Activated CD4-positive, alpha-beta T cell treated with anti-CD3 and anti-CD28 coated beads, Interleukin-2, amount 10 ng/mL, durations not matched to agents 24 days and 14 days (primary cell): ENCODE measurements at regions not wholly inside any gene's neighbourhood (a gene's known extent, or its start where the extent isn't known, plus 50 kb on each side); places are given as distances from the start of the nearest gene placed in this dataset.
"Not testable (repeated sequence)": the region's sequence is repeated elsewhere in the genome, so short reads cannot be mapped to it uniquely, and the experiment has no call there.

Source experiments
- DNase-seq: peaks from one replicate; pipeline ENCODE4 v3.0.0; 2022
- H3K27ac Mint-ChIP-seq: one replicate; pipeline ENCODE4 v1.8.0; 2022; ENCODE audit warnings: mild to moderate bottlenecking, mixed read lengths
- H3K27me3 Mint-ChIP-seq: one replicate; pipeline ENCODE4 v1.8.0; 2022; ENCODE audit warnings: mixed read lengths
- H3K36me3 Mint-ChIP-seq: one replicate; pipeline ENCODE4 v1.8.0; 2022; ENCODE audit warnings: low read depth, mild to moderate bottlenecking, mixed read lengths
- H3K4me1 Mint-ChIP-seq: one replicate; pipeline ENCODE4 v1.8.0; 2021; ENCODE audit warnings: mixed read lengths
- H3K4me3 Mint-ChIP-seq: one replicate; pipeline ENCODE4 v1.8.0; 2022; ENCODE audit warnings: mild to moderate bottlenecking, moderate library complexity, mixed read lengths
- H3K9me3 Mint-ChIP-seq: one replicate; pipeline ENCODE4 v1.8.0; 2021; ENCODE audit warnings: mixed read lengths
- intact Hi-C: fragments of 100-400 bp; cut with micrococcal nuclease; formaldehyde crosslinking; loops from one replicate; pipeline ENCODE4 v1.15.1; 2023

GRCh38 chr4:59712470-59712869 lies 1487.7 kb upstream of the ADGRL3 start:
- Mint-ChIP-seq H3K4me1 (no peaks in the 10 kb centered on the region), H3K27ac (no peak overlapping the region), H3K9me3 (peaks cover 5% of the 10 kb centered on the region), H3K27me3 (no peaks in the 10 kb centered on the region), H3K4me3 (no peak overlapping the region), H3K36me3 (no peaks in the 10 kb centered on the region)
- intact Hi-C loops, result no loop called here
- DNase-seq, result no peak

DNA sequence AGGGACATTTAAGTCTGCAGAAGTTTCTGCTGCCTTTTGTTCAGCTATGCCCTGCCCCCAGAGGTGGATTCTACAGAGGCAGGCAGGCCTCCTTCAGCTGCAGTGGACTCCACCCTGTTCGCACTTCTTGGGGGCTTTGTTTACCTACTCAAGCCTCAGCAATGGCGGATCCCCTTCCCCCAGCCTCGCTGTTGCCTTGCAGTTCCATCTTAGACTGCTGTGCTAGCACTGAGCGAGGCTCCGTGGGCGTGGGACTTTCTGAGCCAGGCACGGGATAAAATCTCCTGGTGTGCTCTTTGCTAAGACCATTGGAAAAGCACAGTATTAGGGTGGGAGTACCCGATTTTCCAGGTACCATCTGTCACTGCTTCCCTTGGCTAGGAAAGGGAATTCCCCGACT lies 1475.8 kb upstream of the ADGRL3 start:
- DNase-seq, H3K4me1 Mint-ChIP-seq, H3K36me3 Mint-ChIP-seq, H3K27ac Mint-ChIP-seq, H3K4me3 Mint-ChIP-seq, intact Hi-C loops, H3K9me3 Mint-ChIP-seq, H3K27me3 Mint-ChIP-seq: not testable (repeated sequence)

DNA sequence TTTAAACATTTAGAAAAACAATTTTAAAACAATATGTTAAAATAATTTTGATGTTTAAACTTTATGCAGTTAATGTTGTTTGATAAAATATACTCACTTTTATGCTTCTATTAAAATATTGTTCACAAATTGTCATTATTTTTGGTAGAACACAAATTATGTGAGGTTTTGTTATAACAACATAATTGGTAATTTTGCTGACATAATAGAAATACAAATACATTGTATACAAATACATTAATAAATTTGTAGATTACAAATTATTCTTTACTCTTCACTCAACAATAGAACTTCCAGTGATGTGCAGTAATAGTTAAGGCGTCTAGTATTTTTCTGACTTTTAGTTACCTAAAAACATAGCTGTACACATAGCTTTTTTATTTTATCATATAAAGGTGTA lies 1472.4 kb upstream of the ADGRL3 start:
- Mint-ChIP-seq H3K36me3 (no peaks in the 10 kb centered on the region), H3K9me3 (no peaks in the 10 kb centered on the region), H3K4me3 (no peak overlapping the region), H3K4me1 (no peaks in the 10 kb centered on the region), H3K27ac (no peak overlapping the region), H3K27me3 (no peaks in the 10 kb centered on the region)
- intact Hi-C loops, result no loop called here
- no peak for DNase-seq

DNA sequence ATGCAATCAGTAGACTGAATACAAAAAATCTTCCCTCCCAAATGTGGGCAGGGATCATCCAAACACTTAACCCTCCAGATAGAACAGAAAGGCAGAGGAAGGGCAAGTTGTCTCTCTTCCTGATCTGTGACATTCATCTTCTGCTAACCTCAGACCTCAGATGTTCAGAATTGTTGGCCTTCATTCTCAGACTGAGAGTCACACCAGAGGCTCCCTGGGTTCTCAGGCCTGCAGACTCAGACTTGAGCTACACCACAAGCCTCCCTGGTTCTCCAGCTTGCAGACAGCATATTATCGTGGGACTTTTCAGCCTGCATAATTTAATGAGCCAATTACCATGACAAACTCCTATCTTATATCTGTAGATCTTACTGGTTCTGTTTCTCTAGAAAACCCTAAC lies 1471.6 kb upstream of the ADGRL3 start:
- Mint-ChIP-seq H3K4me1 (no peaks in the 10 kb centered on the region), H3K36me3 (no peaks in the 10 kb centered on the region), H3K27ac (no peak overlapping the region), H3K4me3 (no peak overlapping the region), H3K27me3 (no peaks in the 10 kb centered on the region), H3K9me3 (no peaks in the 10 kb centered on the region)
- DNase-seq, result no peak
- intact Hi-C loops, result no loop called here

DNA sequence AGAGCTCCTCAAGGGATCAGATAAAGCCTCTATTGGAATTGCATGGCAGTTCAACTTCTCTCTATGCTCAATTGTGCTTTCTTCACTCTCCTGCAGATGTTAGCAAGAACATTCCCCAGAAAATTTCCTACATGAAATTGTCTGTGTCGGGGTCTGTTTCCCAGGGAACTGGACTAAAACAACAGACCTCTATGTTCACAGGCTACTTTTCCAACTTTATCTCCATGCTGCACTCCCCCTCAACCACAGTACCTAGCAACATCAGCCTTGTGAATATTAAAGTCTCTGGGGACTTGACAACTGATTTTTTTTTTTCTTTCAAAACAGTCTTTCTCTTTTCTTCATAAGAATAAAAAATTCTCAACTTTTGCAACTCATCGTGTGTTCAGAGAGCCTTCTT lies 1470.8 kb upstream of the ADGRL3 start:
- H3K27me3 Mint-ChIP-seq, result no peaks in the 10 kb centered on the region
- H3K36me3 Mint-ChIP-seq, result no peaks in the 10 kb centered on the region
- no peak for DNase-seq
- no peaks in the 10 kb centered on the region for H3K4me1 Mint-ChIP-seq
- no peak overlapping the region for H3K4me3 Mint-ChIP-seq
- intact Hi-C loops, result no loop called here
- H3K27ac Mint-ChIP-seq, result no peak overlapping the region
- H3K9me3 Mint-ChIP-seq, result no peaks in the 10 kb centered on the region

- H3K27ac Mint-ChIP-seq, result no peak overlapping the region
- no peaks in the 10 kb centered on the region for H3K36me3 Mint-ChIP-seq
- no peaks in the 10 kb centered on the region for H3K27me3 Mint-ChIP-seq
- no peaks in the 10 kb centered on the region for H3K9me3 Mint-ChIP-seq
- H3K4me1 Mint-ChIP-seq, result no peaks in the 10 kb centered on the region
- no peak for DNase-seq
- no peak overlapping the region for H3K4me3 Mint-ChIP-seq
- intact Hi-C loops, result no loop called here
Observed at GRCh38 chr4:59748433-59748832, 1451.7 kb upstream of the ADGRL3 start.

GRCh38 chr4:59759082-59759825 lies 1440.9 kb upstream of the ADGRL3 start:
- no peaks in the 10 kb centered on the region for H3K9me3 Mint-ChIP-seq
- H3K27ac Mint-ChIP-seq, result no peak overlapping the region
- intact Hi-C loops, result no loop called here
- H3K4me3 Mint-ChIP-seq, result no peak overlapping the region
- no peaks in the 10 kb centered on the region for H3K4me1 Mint-ChIP-seq
- no peaks in the 10 kb centered on the region for H3K27me3 Mint-ChIP-seq
- DNase-seq, result no peak
- H3K36me3 Mint-ChIP-seq, result no peaks in the 10 kb centered on the region

- intact Hi-C loops, result no loop called here
- Mint-ChIP-seq H3K27ac (no peak overlapping the region), H3K4me1 (no peaks in the 10 kb centered on the region), H3K36me3 (no peaks in the 10 kb centered on the region), H3K4me3 (no peak overlapping the region), H3K9me3 (no peaks in the 10 kb centered on the region), H3K27me3 (no peaks in the 10 kb centered on the region)
- no peak for DNase-seq
Observed at GRCh38 chr4:59762344-59762743, 1437.8 kb upstream of the ADGRL3 start.

DNA sequence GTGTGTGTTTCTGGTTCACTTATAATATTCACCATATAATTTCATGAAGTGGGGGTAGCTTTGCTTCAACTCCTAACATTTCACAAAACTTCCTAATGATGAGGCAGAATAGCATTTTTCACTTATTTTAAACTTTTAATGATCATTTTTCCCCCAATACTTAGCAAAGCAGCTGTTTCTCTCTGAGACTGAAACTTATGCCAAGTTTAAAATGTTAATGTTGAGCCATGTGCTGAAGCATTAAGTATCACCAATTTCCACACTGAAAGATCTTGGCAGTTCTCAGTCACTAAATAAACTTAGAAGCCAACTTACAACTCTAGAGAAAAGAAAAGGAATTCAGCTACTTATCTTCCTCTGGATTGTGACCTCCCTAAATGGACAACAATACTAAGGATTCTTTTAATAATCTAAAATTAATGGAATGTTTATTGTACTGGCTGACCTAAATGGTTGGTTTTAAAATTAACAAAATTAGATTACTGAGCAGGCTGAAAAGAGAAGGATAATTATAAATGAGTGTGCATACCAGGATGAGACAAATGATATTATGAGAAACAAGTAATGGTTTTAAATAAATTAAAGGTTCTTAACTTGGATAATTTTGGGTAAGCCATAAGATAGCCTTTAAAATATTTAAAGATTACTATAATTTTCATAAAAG lies 1429.4 kb upstream of the ADGRL3 start:
- intact Hi-C loops, result no loop called here
- no peaks in the 10 kb centered on the region for H3K4me1 Mint-ChIP-seq
- no peak overlapping the region for H3K27ac Mint-ChIP-seq
- H3K9me3 Mint-ChIP-seq, result no peaks in the 10 kb centered on the region
- no peaks in the 10 kb centered on the region for H3K36me3 Mint-ChIP-seq
- no peak for DNase-seq
- H3K27me3 Mint-ChIP-seq, result no peaks in the 10 kb centered on the region
- no peak overlapping the region for H3K4me3 Mint-ChIP-seq

DNA sequence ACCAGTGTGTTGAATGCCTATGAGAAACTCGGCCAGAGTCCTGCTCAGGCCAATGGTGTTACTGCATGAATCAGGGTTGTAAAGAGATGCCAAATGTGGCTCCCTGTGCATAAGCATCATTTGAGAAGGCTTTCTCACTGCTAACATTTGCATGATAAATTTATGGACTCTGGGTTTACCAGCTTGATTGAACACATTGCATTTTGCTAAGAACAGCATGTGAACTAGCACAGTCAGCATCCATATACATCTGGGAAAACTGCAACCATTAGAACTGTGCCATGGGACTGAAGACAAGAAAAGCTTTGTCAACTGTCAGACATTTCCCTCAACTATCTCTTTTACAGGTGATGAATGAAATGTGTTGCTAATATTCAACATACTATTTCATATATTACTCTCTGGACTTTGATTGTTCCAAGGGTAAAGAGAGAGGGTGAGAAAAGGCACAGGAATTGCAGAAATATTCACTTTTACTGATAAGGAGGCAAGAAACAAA lies 1427.4 kb upstream of the ADGRL3 start:
- Mint-ChIP-seq H3K36me3 (no peaks in the 10 kb centered on the region), H3K9me3 (no peaks in the 10 kb centered on the region), H3K27me3 (no peaks in the 10 kb centered on the region), H3K27ac (no peak overlapping the region), H3K4me3 (no peak overlapping the region), H3K4me1 (no peaks in the 10 kb centered on the region)
- no peak for DNase-seq
- intact Hi-C loops, result no loop called here

- H3K36me3 Mint-ChIP-seq, H3K4me1 Mint-ChIP-seq, H3K27ac Mint-ChIP-seq, intact Hi-C loops, DNase-seq, H3K27me3 Mint-ChIP-seq, H3K9me3 Mint-ChIP-seq, H3K4me3 Mint-ChIP-seq: not testable (repeated sequence)
Observed at GRCh38 chr4:59780271-59780670, 1419.9 kb upstream of the ADGRL3 start.

DNA sequence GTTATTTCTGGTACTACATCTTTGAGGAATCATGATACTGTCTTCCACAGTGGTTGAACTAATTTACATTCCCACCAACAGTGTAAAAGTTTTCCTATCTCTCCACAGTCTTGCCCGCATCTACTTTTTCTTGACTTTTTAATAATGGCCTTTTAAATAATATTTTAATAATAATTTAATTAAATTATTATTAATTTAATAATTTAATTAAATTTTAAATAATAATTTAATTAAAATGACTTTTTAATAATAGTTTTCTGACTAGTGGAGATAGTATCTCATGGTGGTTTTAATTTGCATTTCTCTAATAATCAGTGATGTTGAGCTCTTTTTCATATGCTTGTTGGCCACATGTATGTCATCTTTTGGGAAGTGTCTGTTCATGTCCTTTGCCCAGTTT lies 1395.0 kb upstream of the ADGRL3 start:
- intact Hi-C loops, result no loop called here
- no peaks in the 10 kb centered on the region for H3K4me1 Mint-ChIP-seq
- DNase-seq, result no peak
- no peaks in the 10 kb centered on the region for H3K36me3 Mint-ChIP-seq
- H3K27ac Mint-ChIP-seq, result no peak overlapping the region
- H3K9me3 Mint-ChIP-seq, result peaks cover 4% of the 10 kb centered on the region
- H3K4me3 Mint-ChIP-seq, result no peak overlapping the region
- no peaks in the 10 kb centered on the region for H3K27me3 Mint-ChIP-seq

DNA sequence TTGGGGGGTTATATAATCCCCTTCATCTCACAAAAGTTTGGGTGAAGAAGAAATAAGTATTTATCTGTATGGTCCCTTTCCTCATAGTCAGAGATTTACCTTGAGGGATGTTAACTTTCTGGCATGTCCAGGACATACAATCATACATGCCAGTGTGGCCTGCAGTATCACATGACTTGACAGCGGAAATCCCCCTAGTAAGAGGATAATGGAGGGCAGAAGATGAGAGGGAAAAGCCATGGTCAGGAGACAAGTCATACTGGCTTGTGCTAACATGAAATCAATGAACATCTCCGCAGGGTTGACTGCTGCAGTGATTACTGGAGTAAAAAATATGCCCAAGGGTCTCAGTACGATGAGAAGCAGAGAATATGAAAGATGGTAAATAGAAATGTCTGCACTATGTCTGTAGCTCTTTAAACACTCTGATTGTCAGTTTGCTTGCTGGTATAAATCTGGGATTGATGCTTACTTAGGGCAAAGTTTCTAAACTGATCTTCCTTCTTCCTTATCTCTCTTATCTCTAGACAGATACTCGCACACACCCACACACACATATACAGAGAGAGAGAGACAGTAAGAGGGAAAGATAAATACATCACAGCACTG lies 1385.6 kb upstream of the ADGRL3 start:
- Mint-ChIP-seq H3K9me3 (no peaks in the 10 kb centered on the region), H3K36me3 (no peaks in the 10 kb centered on the region), H3K4me1 (no peaks in the 10 kb centered on the region), H3K4me3 (no peak overlapping the region), H3K27ac (no peak overlapping the region), H3K27me3 (no peaks in the 10 kb centered on the region)
- intact Hi-C loops, result no loop called here
- no peak for DNase-seq

DNA sequence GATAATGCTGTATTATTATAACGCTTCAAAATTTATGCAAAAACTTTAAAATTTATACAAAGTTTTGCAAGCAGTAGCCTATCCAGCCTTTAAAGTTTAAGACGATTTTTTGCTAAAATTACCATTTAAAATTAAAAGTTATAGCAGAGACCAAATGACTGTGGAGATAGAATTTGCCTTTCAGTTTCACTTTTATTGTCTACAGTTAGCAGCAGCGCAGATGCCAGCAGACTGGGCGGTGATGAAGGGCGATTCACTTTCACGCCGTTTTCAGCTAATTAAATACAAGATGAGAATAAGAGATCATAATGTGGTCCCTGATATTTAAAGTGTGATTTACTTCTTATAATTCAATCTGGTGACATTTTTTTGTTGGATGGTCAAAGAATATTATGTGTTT lies 1381.5 kb upstream of the ADGRL3 start:
- Mint-ChIP-seq H3K27ac (peak overlapping the region; percentile 52), H3K4me3 (peak overlapping the region; percentile 75), H3K4me1 (no peaks in the 10 kb centered on the region), H3K27me3 (no peaks in the 10 kb centered on the region), H3K36me3 (no peaks in the 10 kb centered on the region), H3K9me3 (no peaks in the 10 kb centered on the region)
- peak; percentile 60 for DNase-seq
- intact Hi-C loops, result no loop called here
